Frontal cortex (tissue), 3 donors: ENCODE measurements at regions not wholly inside any gene's neighbourhood (a gene's known extent, or its start where the extent isn't known, plus 50 kb on each side); places are given as distances from the start of the nearest gene placed in this dataset.
"Not testable (repeated sequence)": the region's sequence is repeated elsewhere in the genome, so short reads cannot be mapped to it uniquely, and the experiment has no call there.

Experiments
- DNase-seq, 2 donors: peaks; one replicate each; pipeline ENCODE4 v3.0.0; 2012; ENCODE audit warnings: low spot score in 2 of 2
- FAIRE-seq: peaks from 2 replicates; lab custom pipeline; 2012; peaks lifted over from hg19 to GRCh38; lab: Jason Lieb, UNC
- donor health status: control.
- donor health status: control.
- donor health status: control.

DNA sequence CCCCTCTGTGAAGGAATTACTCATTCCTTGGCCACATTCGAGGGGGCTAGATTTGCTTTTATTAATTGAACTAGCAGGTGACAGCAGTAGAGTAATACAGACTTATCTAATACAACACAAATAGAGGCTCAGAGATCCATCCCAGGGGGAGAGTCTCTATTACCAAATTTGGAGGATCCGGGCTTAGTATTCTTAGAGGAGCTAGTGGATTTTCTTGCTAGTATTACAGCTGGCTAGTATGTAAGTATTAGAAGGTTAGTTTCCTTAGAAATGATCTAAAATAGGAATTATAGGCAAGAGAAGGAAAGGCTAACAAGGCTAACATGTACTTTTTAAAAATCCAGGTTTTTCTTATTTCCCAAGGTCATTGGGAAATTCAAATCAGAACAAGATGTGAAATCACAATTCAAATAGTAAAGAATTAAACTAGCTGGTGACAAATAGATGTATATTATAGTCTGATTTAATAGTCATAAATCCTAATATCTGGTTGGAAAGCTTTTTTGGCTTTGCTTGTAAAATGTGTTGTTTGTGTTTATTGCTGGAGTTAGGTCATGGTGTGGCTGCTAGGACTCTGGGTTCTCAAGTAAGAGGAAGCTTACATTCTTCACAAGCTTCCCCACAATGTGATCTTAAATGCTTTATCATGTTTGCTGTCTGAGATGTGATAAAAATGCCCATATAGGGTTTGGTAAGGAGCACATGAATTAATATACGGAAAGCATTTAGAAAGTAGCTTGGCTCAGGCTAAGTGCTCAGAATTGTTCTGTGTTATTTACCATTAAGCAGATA lies 160.4 kb upstream of the MPDZ start:
- no peak for DNase-seq
- FAIRE-seq: no peak

DNA sequence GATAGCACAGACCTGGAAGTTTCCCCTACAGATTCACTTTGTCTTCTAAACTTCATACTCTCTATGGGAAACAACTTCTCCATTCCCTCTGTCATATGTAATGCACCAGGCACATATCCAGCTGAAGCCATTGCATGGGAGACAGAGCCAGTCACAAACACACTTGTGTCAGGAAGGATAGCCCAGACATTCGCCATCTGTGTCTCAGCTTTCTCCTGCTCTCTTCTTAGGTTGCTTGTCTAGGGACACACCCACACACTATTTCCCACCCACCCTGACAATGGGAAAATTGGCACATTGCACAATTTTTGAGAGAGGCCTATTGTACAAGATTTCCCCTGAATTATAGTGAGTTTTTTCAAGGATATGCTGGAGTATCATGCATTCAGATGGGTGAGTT lies 158.4 kb upstream of the MPDZ start:
- no peak for DNase-seq
- no peak for FAIRE-seq

DNA sequence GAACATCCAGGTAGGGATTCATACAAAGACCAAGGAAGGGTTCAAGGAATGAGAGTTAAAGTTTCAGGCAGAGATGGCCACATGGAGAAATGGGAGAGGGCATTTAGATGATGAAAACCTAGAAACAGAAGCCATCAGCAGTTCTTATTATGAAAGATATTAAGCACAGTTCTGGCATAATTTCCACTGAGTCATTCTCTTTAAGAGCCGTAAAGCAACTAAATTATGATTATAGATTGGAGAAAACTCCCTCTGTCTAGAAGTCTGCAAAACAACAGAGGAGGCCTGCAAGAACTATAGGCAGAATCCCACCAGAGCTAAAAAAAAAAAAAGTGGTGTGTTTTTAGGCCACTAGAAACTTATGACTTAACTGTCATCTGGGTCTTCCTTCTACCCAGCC lies 157.1 kb upstream of the MPDZ start:
- no peak for FAIRE-seq

GRCh38 chr9:13433453-13433852 lies 154.0 kb upstream of the MPDZ start:
- FAIRE-seq, DNase-seq: not testable (repeated sequence)

More for the DNA sequence above, 157.1 kb upstream of the MPDZ start:
- DNase-seq: no peak

DNA sequence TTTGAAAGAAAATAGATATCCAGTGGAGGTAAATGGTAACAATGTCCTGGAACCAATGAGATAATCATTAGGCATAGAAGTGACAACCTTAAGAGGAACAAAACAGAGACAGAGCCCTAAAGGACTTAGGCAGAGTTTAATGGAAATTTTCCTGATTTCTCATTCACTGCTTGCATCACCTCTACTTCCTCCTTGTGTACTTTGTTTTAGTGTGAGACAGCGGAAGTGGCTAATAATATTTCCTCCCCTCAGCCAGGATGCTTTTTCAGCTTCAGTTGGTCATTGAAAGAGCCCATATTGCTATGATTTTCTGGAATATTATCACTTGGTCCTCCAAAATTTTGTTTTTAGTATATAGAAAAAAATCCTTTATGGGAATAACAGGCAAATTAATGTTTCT lies 153.4 kb upstream of the MPDZ start:
- DNase-seq: no peak
- no peak for FAIRE-seq

DNA sequence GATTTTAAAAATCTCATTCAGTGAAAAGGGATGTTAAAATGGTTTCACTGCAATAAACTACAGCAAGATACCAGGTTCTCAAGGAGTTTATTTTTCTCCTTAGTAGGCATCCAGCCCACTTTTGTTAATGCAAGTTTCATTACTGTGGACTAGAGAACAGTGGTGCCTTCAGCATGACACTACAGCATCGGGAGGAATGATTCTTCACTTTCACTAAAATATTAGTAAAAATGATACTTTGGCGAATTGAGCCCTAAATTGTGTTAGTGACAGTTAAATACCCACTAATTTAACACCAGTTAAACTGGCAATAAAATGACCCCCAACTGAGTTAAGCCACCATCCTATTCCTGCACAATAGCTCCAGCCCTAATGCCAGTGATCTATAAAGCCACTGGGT lies 152.2 kb upstream of the MPDZ start:
- no peak for FAIRE-seq
- DNase-seq: no peak

DNA sequence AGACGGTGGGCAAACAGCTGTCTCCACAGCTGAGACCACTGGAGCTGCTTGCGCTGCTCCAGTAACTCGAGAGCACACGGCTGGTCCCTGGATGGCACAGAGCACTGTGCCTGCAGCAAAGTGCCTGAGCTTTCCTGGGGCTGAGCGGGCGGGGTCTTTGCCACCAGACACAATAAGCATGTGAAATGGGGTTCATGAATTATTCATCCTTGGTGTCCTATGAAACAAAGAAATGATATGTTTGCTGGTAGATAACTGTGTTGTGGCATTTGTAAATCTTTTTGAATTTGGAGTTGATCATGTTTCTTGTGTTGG lies 151.7 kb upstream of the MPDZ start:
- DNase-seq (no peak), FAIRE-seq (no peak)

DNA sequence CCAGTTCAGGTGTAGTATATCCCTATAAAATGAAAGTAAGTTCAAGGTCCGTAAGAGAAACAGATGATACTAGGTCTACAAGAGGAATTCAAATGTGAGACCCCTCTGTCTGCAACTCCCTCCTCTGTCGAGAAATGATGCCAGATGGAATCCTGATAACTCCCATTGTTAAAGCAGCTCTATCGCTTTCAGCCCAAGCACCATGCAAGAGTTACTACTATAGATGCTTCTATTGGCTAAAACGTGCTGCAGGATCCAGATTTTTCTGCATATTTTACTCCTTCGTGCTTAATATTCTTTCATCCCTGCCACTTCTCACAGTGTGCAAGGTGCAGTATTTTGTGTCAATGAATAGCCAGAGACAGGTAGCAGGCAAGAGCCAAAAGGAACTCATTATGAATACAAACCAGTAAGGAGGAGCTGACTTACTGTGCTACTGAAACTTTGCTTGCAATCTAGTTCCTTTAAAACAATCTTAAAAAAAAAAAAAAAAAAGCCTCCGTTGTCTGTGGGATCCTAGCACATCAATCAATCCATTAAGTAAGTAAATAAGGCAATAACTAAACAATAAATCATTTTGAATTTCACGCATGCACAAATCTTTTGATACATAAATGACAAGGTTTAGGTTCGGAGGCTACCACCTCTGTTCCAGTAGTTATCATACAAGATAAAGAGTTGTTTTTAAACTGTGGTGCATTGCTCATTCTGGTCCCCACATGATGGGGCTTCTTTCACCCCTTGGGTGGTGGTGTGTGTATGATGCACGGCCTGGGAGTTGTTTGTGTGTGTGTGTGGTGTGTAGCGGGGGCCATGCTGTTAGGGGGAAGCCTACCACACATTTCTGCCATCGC lies 151.1 kb upstream of the MPDZ start:
- FAIRE-seq: no peak
- DNase-seq: no peak

- no peak for DNase-seq
Observed at GRCh38 chr9:13429301-13430190, 150.1 kb upstream of the MPDZ start.

GRCh38 chr9:13428766-13429165 lies 149.3 kb upstream of the MPDZ start:
- no peak for DNase-seq
- no peak for FAIRE-seq

More at GRCh38 chr9:13429301-13430190, 150.1 kb upstream of the MPDZ start:
- FAIRE-seq: no peak

- peak; percentile 11 to 27 for DNase-seq
- peak; percentile 97 for FAIRE-seq
Observed at GRCh38 chr9:13427587-13427986, 148.1 kb upstream of the MPDZ start.

DNA sequence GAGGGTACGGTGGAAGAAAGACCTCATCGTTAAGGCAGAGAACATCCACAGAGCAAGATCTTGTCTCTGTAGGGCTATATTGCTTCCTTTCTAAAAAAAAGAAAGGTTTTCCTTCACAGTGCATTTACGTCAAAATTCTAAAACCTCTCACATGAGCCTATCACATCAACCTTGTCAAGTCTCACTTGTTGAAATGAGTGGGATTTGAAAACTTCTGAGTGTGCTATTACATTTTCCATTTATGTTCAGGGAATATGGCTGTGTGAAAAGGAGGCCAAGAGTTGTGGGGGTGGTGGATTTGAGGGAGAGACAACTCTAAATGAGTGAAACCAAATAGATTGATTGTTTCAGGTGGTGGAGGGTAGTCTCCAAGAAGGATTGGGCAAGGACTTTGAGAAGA lies 147.1 kb upstream of the MPDZ start:
- no peak for FAIRE-seq
- DNase-seq: no peak

- FAIRE-seq (no peak), DNase-seq (no peak)
Observed at GRCh38 chr9:13424872-13425271, 145.4 kb upstream of the MPDZ start.

GRCh38 chr9:13424204-13424603 lies 144.7 kb upstream of the MPDZ start:
- FAIRE-seq: no peak

DNA sequence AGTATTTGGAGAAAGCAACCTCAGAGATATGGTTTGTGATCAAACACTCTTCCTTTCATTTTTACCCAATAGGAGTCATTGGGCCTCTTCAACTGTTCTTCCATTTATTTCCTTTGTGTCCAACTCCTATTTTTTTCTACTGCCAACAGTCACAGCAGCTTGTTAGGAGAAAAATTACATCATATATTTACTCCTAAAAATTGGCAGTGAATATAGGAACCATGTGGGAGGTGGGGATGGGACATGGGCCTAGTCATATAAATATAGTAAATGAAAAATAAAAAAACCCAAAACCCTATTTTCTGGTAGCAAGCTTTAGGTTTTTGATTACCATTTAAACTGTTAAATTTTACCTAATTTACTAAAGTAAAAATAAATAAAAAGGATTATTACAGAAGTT lies 134.9 kb upstream of the MPDZ start:
- no peak for DNase-seq
- FAIRE-seq: no peak

More at GRCh38 chr9:13424204-13424603, 144.7 kb upstream of the MPDZ start:
- DNase-seq: no peak

DNA sequence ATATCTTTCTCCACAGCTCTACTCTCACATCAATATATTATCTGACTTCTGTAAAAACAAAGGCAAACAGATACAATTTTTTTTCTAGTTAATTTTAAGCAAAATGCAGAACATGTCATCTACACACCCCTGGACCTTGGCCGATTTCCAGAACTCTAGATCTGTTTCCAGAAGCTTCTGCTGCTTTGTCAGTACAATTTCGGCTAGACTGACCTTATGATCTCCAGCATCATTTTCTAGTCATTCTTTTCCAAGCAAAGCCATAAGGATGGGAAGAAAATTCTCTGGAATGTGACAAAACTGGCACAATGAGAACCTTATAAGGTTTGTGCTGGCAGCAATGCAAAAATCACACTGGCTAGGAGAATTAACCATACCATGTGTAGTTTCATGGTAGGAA lies 132.8 kb upstream of the MPDZ start:
- DNase-seq: no peak
- no peak for FAIRE-seq

DNA sequence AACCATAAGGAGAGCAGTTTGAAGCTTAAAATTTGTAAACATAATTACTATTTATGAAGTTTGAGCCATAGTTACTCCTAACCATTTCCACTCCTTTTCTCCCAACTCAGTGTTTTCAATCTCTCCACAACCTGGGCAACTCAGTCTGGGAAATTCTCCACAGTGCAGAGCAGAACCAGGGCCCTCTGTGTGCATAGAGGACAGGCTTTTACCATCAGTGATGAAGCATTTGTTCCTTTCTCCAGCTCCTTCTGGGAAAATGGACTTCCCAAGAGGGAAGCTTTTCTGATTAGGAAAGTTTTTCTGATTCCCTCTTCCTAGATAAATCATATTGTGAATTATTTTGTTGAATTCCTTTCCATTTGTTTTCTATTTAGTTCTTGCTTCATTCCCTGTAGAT lies 132.3 kb upstream of the MPDZ start:
- FAIRE-seq (no peak), DNase-seq (no peak)

DNA sequence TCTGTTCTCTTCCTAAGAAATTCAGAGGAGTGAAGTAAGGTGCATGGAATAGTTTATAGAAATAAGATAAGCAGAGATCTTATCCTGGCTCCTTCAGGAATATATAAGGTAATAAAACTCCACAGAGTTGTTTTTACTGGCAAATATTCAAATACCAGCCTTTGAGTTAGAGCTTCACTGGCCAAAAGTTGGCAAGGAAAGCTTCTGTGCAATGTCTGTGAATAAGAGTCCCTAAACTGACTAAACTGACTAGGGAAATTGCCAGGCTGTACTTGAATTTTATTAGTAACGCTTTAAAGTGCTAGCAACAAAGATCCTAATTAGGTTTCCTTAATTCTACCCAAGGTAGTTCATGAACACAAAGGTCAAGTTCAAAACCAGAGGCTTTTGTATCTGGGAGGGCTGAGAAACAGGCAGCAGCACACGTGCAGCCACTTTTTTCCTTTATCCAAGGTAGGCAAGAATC lies 131.1 kb upstream of the MPDZ start:
- FAIRE-seq (no peak), DNase-seq (no peak)

DNA sequence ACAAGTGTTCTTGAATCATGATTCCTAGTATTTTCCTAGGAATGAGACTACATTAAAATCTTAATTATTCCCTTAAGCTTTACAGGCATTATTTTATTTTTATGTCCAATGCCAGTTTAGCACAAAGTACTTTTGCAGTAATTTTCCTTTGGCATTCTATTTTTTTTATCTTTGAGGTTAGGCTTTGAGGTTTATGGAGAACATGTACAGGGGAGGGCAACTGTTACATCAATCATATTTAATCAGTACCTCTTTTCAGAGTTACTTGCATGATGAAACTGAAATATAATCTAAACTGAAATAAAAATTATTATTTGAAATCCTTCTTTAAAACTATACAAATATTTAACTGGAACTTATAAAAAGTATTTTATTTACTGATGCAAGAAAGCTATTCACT lies 118.2 kb upstream of the MPDZ start:
- no peak for DNase-seq
- no peak for FAIRE-seq

- FAIRE-seq (no peak), DNase-seq (no peak)
Observed at GRCh38 chr9:13397220-13397619, 117.7 kb upstream of the MPDZ start.
